ENCODE measurements at regions not wholly inside any gene's neighbourhood (a gene's known extent, or its start where the extent isn't known, plus 50 kb on each side); places are given as distances from the start of the nearest gene placed in this dataset.

GRCh38 chr14:35196571-35196970 lies 74.2 kb downstream of the PRORP start:
- no peak for TF ChIP-seq CTCF (conservative IDR thresholded peaks at IDR 0.05 in 1 of 2, IDR thresholded peaks at IDR 0.05 in 1 of 2; ENCODE audit: low read depth in 1 of 2, low read length in 2 of 2)
- TF ChIP-seq EZH2 (IDR thresholded peaks at IDR 0.05; ENCODE audit: low read length, missing control alignments), result no peak
